ENCODE measurements at regions not wholly inside any gene's neighbourhood (a gene's known extent, or its start where the extent isn't known, plus 50 kb on each side); places are given as distances from the start of the nearest gene placed in this dataset.

GRCh38 chr2:181307203-181307991 lies 149.8 kb upstream of the ITGA4 start:
- no peak for DNase-seq

DNA sequence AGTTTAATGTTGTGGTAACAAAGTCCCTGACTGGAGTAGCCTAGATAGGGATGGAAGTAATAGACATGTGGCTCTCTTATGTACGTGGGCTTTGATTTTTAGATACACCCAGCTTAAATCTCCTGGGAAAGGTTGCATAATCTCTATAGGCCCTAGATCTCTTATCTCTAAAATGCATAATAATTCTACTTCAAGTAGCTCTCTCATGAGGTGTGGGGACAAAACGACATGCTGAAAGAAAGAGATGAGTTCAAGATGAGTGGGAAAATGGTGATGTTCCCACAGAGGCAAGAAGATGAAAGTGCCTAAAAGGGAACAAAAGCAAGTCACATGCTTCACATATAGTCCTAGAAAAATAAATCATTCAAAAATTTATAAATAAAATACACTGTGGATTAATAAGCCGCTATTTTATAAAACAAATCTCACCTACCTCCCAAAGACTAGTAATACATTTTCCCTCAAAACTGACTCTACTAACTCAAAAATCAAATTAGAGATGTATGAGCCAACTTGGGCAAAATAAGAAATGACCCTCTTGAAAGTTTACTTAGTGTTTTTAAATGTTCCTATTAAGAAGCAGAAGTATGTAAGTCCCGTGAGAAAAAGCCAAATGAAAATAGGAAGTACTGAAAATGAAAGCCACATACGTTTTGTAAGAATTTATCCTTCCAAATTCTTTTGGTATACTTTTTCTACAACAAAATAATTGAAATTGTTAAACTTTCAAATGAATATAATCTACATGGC lies 148.2 kb upstream of the ITGA4 start:
- peak; percentile 4 for DNase-seq

DNA sequence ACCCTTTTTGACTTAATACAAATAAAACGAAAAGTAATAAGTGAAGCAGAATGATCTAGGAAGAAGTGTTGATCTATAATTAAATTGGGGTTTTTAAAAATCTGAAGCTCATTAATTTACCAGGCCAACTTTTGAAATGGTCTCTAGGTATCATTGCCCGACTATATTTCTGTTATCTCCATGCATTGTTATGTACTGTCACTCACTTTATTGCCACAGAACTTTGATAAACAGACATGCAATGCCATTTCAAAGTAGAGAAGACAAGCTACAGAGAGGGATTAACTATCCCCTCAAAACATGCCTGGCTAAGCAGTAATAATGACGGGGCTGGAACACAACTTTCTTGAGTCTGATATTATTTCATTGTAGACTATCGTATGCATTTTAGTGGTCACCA lies 147.6 kb upstream of the ITGA4 start:
- no peak for DNase-seq

GRCh38 chr2:181310967-181311366 lies 146.2 kb upstream of the ITGA4 start:
- DNase-seq: no peak

DNA sequence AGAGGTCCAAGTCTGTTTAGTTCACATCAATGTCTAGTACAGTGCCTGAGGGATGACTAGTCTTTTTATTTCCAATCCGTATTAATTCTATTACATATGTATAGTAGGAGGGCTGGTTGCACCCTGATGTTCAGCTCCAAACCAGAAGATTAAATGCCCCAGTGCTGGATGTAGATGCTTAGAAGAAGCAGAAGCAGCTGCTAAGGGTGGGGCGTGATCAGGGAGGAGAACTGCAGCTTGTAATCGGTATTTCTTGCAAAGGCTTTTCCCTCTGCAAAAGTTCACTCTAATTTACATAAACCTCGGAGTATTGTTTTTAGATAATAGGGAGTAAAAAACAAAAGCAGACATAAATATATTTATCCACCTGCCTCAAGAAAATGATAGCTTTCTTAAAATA lies 145.3 kb upstream of the ITGA4 start:
- DNase-seq: no peak

- DNase-seq: no peak
Measured at GRCh38 chr2:181312515-181312927, 144.7 kb upstream of the ITGA4 start.

- no peak for DNase-seq
Measured at GRCh38 chr2:181313845-181314244, 143.3 kb upstream of the ITGA4 start.

DNA sequence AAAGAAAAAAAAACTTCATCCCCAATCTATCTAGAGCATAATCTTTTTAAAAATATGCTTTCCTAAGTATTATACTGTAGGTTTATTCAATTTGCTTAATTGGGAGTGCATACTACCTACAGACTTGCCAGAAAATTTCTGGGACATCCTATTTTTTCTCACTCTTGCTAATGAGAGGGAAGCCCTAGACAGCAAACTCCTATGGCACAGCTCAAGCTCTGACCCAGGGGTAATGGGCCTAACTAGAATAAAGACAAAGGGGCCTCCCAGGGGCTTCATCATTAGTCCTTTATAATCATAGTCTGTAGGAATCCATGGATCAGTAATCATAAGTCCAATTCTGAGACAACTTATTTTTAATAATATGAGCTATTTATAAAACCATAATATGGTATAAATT lies 142.6 kb upstream of the ITGA4 start:
- no peak for DNase-seq

DNA sequence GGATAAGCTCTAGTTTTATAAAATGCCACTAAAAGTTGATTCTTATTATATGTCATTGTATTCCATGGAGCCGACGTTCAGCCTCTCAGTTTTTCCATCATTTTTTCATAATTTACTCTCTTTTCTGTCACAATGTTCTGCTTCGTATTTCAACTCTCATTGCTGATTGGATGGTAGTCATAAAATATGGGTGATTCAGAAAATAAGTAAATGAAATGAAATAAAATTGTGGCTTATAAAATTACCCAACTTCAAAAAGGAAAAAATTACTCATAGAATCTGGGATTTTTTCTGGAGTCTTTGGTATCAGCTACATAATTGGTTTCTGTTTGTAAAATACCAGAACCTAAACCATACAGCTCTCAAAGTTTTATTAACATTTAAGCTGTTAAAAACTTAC lies 139.7 kb upstream of the ITGA4 start:
- peak; percentile 5 for DNase-seq

GRCh38 chr2:181318504-181319280 lies 138.5 kb upstream of the ITGA4 start:
- no peak for DNase-seq

GRCh38 chr2:181319286-181319685 lies 137.9 kb upstream of the ITGA4 start:
- DNase-seq: peak; percentile 12

DNA sequence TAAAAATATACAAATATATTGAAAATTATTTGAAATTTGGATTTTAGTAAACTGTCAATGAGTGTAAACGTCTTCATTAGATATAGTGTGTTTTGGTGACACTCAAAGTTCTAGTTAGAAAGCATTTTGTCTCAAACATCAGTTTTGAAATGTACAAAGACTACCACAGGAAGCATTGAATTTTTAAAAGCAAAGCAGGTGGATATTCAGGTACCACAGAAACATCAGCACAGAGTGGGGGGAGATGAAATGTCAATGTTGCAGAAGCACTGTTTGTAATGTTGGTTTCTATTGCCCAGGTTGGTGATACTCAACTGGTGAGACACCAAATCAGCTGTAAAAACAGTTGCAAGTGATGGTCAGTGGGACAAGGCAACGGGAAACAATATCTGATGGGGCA lies 136.5 kb upstream of the ITGA4 start:
- no peak for DNase-seq

DNA sequence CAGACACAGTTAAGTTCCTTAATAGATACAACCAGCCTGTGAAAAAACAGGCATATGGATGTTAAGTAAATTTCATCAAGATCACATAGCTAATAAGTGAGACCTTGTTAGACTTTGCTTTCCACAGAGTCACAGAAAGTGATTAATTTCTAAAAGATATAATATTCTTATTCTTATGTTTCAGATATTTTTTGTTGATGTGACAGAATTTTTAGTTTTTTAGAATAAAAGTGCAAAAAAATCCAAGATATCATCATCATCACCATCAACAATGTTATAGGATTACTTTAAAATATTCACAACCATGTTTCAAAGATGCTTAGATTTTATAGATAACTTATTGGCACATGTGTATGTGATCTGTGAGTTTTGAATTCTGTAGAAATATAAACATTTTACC lies 132.3 kb upstream of the ITGA4 start:
- DNase-seq: no peak

DNA sequence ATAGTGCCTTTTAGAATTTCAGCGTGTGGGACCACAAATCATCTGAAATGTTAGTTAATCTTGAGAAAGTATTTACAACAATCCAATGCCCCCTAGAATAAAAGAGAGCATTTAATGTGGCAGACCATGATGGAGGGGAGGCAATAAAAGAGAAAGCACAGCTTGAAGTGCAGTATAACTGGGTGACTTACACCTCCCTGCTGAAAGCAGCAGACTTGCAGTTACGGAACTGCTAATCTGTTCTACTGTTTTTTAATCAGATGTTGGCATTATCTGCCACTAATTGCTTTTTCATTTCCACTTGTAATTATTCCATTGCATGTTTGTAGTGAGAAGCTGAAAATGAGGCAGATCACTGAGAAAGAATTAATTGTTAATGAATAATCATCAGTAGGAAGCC lies 130.5 kb upstream of the ITGA4 start:
- DNase-seq: no peak

- no peak for DNase-seq
Measured at GRCh38 chr2:181330286-181330685, 126.9 kb upstream of the ITGA4 start.

GRCh38 chr2:181332044-181332605 lies 125.1 kb upstream of the ITGA4 start:
- no peak for DNase-seq

DNA sequence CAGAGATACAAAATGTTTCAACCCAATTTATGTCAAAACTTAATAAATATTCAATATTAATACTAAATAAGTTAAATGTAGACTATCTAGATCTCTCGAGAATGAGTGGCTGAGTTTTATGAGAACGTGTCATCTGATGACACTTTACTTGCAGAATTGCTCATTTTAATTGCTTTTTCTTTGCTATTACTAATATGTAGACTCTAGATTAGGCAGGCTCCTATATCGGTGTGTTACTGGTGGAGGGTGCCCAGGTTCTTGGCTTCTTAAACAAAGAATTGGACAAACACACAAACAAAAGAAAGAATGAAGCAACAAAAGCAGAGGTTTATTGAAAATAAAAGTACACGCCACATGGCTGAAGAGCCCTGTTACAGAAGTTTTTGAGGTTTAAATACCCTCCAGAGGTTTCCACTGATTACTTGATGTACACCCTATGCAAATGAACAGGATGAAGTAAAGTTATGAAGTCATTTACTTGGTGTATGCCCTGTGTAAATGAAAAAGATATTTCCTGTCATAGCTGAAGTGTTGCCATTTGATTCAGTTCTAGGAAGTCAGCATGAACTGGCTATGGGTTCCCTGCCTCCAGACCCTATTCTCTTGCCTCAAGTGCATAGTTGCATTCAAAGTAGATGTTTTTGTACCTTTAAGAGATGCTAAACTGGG lies 122.9 kb upstream of the ITGA4 start:
- no peak for DNase-seq

DNA sequence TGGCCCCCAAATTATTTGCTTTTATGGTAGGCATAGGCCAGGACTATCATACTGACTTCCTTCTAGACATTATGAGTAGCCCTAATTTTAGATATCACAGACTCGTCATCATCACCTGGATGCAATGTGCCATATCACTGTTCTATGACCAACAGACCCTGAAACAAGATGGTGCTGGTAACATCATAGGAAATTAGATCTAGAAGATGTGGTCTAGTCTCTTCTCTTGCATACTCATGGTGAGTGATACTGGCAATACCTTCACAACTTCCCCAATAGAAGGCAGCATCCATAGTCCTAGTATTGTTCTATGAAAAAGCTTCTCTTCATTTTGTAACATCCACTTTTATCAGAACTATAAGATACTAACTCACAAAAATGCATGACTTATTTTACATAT lies 116.3 kb upstream of the ITGA4 start:
- DNase-seq: no peak

DNA sequence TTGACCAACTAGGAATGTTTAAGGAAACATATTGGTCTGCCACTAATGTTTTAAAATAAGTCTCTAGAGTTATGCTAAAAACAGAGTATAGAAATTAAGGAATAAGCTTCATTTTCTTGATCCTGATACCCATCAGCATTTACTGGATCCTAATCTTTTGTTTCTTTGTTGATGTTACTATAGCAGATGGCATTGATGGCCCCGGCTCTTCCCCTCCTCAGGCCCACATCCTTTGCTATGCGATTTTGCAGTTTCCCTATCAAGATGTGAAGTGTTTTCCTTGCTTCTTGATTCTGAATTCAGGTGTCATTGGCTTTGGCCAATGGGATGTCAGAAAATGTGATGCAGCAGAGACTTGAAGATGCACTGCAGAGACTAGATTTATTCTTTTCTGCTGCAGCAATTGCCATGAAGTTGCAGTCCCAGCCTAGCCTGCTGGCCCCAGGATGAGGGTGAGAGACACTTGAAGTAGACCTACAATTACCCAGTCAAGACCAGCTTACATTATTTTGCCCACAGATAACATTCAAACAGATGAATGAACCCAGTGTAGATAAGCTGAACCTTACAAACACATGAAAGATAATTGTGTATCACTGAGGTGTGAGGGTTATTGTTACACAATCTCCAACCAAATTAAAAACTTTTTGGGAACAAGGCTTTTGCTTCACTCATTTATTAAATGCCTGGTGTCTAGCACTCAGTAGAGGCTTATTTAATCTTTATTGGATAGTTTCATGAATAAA lies 115.2 kb upstream of the ITGA4 start:
- DNase-seq: no peak

- no peak for DNase-seq
Measured at GRCh38 chr2:181348107-181348837, 108.9 kb upstream of the ITGA4 start.

- DNase-seq: no peak
Measured at GRCh38 chr2:181352158-181352557, 105.0 kb upstream of the ITGA4 start.

Data from fibroblast of skin of scalp (primary cell).